Gastrocnemius medialis (tissue), 4 donors: ENCODE measurements at regions not wholly inside any gene's neighbourhood (a gene's known extent, or its start where the extent isn't known, plus 50 kb on each side); places are given as distances from the start of the nearest gene placed in this dataset.

Source experiments
- CTCF ChIP-seq, 5 experiments: fragments of 450-650 bp in 3 of 5; fragments of 200-600 bp in 2 of 5; sonication (generic) in 2 of 5; IDR thresholded peaks in 4 of 5; conservative IDR thresholded peaks in 1 of 5; 1 replicate in 4 of 5; 2 replicates in 1 of 5; pipeline ENCODE4 v1.5.1; 2016 to 2019; ENCODE audit warnings: antibody characterized with exemption in 5 of 5, mild to moderate bottlenecking in 3 of 5, moderate library complexity in 3 of 5
- POLR2A ChIP-seq, 2 donors: fragments of 450-650 bp; IDR thresholded peaks; one replicate each; pipeline ENCODE4 v1.6.1; 2017; ENCODE audit warnings: antibody characterized with exemption in 2 of 2, mild to moderate bottlenecking in 2 of 2, moderate library complexity in 2 of 2

- TF ChIP-seq CTCF (IDR thresholded peaks at IDR 0.05 in 4 of 5, conservative IDR thresholded peaks at IDR 0.05 in 1 of 5), result no peak
- TF ChIP-seq POLR2A (IDR thresholded peaks at IDR 0.05), result no peak
These were observed 600.0 kb upstream of the CDH4 start for GRCh38 chr20:60652046-60652445.
